Hindlimb muscle (tissue), 1 donor: ENCODE measurements at regions not wholly inside any gene's neighbourhood (a gene's known extent, or its start where the extent isn't known, plus 50 kb on each side); places are given as distances from the start of the nearest gene placed in this dataset.
"Not testable (repeated sequence)": the region's sequence is repeated elsewhere in the genome, so short reads cannot be mapped to it uniquely, and the experiment has no call there.

ENCODE experiments used
- DNase-seq: peaks from one replicate; pipeline ENCODE4 v3.0.0-alpha.2; 2013

DNA sequence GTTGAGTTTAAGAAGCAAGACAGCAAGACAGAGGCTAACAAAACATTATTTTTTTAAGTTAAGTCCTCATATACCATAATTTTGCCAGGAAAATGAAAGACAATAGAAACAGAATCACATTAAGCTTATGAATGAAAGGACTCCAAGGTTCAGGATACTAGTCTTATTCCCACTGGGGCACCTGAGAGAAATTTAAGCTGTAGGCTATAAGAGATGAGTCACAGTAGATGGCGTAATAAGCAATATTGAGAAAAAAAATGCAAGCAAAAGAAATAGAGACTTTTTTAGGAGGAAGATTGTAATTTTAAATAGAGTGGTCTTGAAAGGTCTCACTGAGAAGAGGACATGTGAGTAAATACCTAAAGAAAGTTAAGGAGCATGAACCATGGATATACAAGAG is 57.1 kb upstream of the KIF2B start:
- DNase-seq, result no peak

DNA sequence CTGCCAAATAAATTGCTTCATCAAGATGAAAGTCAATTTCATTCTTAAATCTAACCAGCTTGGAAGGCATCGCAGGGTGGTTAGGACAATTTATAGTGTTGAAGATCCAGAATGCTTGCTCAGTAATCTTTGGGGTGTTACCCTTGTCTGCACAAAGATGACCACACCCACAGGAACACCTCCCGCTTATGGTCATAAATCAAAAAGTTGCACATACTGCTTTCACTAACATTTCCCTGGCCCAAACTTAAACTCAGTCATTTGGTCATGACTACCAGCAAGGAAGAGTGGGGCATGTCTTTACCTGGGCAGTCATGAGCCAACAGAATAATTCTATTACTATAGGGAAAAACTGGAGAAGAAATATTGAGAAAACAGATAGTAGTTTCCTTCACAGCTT is 57.6 kb upstream of the KIF2B start:
- DNase-seq, result no peak

DNA sequence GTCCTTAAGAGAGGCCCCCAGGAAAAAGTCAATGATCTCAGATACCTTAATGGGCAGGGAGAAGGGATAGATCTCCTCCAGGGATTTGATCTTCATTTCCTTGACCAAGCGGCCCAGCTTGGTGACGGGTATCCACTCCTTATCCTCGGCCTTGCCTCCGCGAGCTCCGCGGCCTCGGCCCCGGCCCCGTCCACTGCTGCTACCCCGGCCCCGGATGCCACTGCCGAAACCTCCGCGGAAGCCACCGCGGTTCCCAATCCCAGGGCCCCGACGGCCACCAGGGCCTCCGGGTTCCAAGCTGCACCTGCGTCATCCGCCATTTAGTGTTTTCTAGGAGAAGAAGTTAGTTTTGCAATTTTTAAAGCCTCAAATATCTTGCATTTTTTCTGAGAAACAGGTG is 65.2 kb upstream of the KIF2B start:
- DNase-seq, result no peak

DNA sequence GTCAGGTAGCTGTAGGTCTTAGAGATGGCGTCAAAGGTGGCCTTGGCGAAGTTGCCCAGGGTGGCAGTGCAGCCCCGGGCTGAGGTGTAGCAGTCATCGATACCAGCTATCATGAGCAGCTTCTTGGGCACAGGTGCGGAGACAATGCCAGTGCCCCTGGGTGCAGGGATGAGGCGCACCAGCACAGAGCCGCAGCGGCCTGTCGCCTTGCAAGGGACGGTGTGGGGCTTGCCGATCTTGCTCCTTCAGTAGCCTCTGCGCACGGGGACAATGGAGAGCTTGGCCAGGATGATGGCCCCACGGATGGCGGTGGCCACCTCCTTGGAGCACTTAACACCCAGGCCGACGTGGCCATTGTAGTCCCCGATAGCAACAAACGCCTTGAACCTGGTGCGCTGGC is 65.6 kb upstream of the KIF2B start:
- DNase-seq, result not testable (repeated sequence)

DNA sequence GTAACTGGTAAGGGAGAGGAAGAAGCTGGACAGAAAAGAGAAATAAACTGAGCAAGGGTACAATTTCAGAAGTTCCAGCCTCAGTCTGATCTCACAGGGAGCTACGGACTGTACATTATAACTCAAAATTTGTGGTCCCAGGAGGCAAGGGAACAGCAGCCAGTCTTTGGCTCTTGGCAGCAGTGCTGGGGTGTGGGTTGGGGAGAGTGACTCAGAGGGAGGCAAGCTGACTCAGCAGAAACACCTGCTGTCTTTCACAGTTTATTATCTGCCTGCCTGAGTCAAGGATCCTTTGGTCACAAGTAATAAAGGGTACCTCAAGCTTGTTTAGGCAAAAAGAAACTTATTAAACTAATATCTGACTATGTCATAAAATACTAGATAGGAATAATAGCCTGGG is 73.5 kb upstream of the KIF2B start:
- DNase-seq, result no peak

DNA sequence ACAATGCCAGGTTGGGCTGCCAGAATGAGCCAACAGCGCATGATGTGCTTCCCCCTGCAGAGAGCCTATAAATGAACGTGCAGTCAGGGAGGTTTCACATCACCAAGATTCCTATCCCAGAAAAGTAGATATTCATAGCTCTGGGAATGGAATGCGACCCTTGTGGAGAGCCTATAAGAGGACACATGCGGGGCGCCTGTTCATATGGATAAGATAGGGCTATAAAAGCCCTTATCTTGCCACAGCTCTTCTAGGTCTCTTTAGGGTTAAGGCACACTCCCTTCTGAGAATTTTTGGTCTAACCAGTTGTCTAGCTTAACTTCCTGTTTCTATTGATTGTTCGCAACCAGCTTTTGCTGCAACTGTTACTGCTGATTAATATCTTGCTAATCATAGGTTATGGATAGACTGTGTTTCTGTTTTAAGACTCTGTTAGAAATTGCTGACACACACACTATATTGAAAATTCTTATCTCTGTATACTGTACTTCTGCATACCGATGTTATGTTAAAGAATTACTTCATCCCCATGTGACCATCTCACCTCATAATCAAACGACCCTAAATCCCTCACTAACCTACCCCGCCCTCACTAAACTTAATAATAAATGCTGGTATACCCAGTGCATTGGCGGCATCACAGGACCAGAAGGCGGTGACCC is 74.4 kb upstream of the KIF2B start:
- DNase-seq, result not testable (repeated sequence)

DNA sequence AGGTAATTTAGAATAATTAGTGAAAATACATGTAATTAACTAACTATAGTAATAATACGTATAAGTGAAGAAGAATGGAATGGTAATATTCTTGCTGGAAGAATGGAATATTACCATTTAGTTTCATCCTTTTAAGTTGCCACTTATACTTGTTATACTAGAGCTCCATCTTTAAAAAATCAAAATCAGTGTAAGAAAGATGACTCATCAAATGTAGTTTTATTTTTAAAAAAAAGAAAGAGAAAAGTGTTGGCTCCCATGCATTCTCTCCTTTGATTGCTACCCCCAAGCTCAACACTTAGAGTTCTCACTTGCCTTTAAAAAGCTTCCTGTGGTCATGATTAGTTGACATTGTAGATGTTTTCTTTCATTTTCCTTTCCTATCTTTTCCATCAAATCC is 82.4 kb upstream of the KIF2B start:
- DNase-seq, result no peak

DNA sequence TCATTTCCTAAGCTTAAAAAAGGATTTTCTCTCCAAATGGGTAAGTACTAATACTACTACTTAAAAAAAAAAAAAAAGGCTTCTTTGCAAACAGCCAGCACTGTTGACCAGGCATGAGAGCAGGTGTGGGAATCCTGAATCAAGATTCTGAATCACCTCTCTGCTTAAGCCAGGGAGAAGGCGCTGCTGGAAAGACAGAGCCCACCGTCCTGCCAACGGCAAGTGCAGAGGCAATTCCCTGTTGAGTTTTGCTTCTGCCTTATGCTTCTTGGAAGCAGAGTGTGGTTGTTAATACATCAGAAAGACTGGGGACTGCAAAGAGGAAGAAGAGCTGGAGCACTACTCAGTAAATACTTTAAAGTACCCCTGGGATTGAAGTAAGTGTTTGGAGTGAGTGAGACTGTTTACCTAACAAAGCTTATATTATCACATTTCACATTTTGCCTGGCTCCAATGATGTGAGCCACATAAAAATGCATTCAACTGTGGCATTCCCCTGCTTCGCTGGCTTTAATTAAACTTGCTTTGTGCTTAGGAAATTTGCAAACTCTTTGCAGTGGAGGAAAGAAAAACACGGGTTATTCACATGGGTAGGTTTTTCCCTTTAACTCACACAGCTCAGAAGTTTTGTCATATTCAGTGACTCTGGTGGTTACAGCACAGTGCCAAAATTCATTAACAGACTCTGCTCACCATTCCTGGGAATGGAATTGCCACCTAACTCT is 86.0 kb upstream of the KIF2B start:
- DNase-seq, result no peak

DNA sequence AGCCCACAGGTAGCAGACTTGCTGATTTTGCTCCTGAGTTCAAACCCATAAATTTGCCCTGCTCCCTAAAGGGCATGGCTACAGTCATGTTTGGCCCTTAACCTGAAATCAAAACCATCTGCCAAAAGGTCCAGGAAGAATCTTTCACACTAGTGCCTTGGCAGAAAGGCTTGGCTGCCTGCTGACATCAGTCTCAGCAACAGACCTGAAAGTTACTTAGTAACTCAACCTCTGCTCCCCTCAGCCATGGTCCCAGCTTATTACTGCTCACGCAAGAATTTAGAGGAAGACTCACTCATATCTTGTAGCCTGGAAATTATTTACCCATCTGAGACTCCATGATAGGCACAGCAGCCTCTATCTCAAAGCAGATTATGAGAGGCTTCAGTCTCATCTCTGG is 98.0 kb upstream of the KIF2B start:
- DNase-seq, result no peak

DNA sequence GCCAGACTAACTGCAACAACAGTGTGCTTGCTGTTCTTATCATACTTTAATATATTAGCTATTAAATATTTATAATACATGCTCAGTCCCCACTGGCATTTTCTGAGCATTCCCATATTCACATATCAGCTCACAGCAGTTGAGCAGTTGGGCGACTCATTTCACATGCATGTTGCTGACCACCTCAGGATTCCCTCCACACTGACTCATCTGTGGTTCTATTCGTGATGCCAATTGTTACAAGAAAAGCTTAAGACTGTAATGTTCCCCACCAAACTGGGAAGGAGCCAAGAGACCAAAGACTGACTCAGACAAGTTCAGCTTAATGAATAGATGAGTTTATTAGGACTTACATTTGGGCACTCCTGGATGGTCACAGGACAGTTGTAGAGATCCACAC is 100.3 kb upstream of the KIF2B start:
- DNase-seq, result no peak

DNA sequence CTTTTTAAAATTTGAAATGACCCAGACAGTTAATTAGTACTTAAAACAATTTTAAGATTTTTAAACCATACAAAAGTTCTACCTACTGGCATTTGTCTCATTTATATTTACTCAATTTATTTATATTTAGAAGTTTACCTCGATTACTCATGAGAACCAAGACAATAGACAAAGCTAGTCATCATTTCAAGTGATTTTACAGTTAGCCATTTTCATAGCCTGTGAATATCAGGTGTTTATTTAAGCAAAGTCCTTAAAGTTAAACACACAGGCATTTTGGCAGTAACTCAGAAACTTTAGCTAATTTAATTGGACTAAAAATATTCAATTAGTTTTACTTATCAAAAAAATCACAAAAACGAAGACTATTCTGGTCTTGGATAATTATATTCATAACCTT is 101.6 kb upstream of the KIF2B start:
- no peak for DNase-seq

DNA sequence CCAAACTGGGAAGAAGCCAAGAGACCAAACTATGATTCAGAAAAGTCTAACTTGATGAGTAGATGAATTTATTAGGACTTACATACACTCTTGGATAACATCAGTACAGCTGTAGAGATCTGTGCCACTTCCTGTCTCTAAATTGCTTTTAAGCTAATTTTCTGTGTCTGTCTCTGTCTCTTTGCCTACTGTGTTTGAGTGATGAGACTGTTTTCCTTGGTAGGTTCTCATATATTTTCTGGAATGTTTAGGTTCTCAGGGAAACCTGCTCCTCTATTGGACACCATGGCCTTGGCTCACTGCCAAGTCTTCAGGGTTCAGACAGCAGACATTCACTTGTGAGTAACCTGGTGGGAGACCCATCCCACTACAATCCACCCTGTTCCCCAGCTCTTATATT is 103.5 kb upstream of the KIF2B start:
- no peak for DNase-seq

DNA sequence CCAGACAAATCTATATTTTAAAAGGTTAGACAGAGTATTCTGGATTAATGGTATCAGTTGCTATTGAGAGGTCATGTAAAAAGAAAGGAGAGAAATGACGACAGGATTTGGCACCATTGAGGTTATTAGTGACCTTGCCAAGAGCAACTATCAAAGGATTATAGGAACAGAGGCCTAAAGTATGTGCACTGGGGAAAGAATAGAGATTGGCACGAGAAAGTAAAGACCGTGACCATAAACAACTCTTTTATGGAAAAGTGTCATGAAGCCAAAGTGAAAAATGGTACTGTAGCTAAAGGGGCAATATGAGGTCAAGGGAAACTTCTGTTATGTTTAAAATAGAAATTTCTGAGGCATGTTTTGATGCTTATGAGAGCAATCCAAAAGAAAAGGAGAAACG is 115.2 kb upstream of the KIF2B start:
- DNase-seq, result peak; percentile 8

DNA sequence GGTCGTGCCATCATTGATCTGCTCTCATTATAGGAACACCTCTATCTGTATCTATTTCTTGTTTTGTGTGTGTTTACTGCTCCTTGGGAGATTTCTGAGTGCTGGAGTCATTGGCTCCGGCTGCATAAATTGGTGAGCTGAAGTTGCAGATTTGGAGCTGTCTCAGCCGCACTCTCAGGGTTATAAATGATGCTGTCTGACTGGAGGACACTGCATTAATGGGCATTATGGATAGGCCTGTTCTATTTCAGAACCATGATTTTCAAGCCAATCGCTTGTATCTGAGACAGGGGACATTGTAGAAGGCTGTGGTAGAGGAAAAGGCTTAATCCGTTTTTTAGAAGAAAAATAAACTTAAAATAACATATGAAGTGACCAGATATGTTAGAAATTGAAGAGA is 126.4 kb upstream of the KIF2B start:
- no peak for DNase-seq

DNA sequence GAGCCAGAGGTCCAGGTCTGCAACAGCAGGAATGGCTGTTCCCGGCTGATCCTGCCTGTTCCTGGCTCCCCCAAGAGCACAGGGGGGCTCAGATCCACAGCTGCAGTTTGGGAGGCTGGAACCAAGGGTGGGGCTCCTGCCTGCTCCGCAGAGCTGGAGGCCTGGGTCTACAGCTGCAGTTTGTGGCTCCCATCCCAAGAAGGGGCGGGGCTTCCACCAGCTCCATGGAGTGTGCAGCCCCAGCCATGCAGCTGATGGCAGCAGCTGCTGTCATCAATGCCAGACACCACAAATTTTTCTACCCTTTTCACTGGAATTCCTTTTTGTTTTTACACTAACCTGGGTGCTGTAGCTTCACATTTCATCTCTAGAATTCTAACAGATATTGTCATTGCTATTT is 135.4 kb upstream of the KIF2B start:
- no peak for DNase-seq

DNA sequence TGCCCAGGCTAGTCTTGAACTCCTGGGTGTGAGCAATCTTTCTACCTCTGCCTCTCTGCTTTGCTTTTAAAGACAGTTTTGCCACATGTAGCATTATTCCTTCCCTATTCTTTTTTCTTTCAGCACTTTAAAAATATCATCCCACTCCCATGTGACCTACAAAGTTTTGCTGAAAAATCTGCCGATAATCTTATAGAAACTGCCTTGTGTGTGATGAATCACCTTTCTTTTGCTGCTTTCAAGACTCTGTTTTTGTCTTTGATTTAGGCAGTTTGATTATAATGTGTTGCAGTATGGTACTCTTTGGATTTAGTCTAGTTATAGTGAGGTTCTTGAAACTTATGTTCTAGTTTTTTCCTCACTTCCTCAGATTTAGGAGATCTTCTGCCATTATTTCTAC is 142.0 kb upstream of the KIF2B start:
- DNase-seq, result no peak

DNA sequence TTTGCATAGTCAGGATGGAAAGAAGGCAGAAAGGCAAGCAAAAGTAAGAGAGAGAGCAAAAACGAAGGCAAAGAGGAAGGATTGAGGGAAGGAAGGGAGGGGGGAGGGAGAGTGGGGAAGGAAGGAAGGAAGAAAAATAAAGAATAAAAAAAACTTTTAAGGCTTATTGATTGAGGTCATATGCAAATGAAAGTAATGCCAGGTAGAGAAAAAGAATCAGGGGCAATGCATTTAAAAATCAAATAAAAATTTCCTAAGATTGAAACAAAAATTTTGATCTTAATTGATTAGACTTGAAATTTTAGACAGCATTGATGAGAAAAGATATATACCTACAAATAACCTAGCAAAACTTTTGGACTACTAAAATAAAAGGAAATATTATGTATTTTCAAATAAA is 153.9 kb upstream of the KIF2B start:
- DNase-seq, result no peak

DNA sequence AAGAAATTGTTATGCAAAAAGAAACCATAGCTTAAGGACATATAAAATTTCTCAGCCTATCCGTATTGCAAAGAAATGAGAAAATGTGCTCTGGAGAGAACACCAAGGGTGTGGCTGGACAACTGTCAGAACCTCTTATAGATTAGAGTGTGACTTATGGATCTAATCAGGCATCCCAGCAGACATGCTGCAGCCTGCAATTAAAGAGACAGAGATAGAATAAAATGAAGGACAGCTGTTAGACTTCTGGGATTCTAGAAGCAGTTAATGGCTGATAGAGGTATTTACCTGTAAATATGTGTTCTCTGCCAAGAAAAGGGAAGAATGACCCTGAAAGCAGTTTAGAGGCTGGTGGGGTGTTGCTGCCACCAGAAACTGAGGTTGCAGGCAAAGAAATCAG is 160.1 kb upstream of the KIF2B start:
- DNase-seq, result no peak

DNA sequence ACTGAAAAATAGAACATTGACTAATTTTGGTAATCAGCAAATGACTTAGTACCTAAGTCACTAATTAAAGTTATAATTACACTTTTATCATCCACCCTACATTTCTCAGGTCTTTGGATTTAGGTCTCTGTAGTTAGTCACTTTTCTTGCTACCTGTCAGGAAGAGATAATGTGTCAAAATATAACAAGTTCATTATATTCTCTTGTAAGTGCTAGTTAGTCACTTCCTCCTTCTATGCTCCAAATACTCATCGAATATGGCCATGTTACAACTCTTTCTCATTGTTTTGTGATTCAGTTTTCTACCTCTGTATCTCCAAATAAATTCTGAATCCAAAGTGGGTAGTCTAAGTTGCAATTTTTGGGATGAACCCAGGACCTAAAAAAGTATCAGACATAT is 163.5 kb upstream of the KIF2B start:
- no peak for DNase-seq

DNA sequence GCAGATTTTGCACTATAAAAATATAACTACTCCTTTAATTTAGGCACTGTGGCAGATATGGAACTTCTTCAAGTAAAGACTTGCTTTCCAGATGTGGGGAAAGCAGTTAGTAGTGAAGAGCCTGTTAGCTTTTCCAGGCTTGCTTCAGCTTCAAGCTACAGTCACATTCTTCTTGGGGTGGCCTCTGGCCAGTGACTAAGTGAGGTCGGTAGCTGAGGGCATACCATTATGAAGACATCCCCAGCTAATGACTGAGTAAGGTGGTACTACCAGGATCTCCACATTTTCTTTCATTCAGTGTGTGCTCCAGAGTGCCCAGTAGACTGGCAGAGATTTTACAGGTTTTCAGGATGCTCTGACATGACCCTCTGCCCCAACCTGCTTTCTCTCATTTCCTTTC is 167.1 kb upstream of the KIF2B start:
- DNase-seq, result no peak

DNA sequence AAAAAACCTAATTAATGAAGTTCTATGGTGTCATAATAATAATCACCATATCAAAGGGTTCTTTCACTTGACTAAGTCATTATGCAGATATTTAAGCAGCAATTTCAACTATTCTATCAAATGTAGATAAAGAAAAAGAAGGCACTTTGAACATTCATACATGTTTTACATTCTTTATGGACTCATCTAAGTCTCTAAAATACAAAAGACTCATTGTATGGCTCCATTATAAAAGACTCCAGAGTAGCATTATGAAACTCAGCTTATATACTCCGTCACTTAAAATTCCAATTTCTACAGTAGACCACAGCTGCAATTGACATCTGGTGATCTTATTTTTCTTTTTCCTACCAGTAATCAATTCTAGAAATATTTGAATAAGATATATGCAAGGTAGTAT is 173.5 kb upstream of the KIF2B start:
- DNase-seq, result no peak

DNA sequence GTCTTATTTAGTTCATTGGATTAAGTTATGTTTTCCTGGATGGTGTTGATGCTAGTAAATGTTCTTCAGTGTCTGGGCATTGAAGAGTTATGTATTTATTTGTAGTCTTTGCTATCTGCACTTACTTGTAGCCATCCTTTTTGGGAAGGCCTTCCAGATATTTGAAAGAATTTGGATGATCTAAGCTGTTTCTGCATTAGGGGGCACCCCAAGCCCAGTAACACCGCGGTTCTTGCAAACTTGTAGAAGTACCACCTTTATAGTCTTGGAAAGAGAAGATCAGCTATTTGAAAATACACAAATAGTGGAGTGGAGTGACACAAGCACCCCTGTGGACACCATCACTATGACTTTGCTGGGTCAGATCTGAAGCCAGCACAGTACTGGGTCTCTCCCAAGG is 175.9 kb upstream of the KIF2B start:
- no peak for DNase-seq

DNA sequence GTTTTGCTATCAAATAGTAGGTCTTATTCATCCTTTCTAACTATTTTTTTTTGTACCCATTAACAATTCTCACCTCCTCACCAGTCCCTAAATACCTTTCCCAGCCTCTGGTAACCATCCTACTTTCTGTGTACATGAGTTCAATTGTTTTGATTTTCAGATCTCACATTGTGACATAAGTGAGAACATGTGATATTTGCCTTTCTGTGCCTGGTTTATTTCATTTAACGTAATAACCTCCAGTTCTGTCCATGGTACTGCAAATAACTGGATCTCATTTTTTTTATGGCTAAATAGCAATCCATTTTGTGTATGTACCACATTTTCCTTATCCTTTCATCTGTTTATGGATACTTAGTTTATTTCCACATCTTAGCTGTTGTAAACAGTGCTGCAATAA is 181.9 kb upstream of the KIF2B start:
- DNase-seq, result no peak

DNA sequence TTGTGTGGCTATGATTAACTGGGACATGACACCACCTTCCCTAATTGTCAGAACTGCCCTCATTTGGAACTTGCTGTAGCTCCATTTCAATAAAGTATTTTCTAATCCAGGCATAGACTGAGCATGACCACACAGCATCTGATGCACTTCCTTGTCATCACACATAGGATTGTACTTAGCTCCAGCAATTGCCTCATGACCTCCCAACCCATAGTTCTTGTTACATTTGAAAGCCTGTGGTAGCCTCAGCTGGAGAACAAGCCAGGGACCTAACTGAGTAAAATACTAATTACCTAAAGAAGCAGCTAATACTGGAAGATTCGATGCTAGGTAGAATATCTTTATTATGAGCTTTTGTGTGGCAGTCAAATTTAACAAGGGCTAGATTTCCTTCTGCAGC is 187.3 kb upstream of the KIF2B start:
- DNase-seq, result no peak

DNA sequence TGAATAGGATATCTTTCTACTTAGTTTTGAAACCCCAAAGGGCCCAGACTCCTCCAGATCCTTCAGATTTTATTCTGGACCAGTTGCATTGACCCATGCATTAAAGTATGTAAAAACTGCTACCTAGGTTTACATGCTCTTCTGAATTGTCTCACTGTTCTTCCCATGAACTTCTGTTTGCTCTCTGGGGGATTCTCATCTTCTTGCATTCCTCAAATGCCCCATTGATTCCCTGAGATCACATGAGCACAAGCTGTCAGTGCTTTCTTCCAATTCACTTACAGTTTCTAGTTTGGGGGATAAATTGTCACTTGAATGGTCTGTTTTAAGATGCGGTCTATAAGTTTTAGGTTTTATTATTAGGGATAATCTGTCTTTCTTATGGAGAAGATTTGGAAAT is 188.9 kb upstream of the KIF2B start:
- no peak for DNase-seq
